PC-3 (cell line): ENCODE measurements at regions not wholly inside any gene's neighbourhood (a gene's known extent, or its start where the extent isn't known, plus 50 kb on each side); places are given as distances from the start of the nearest gene placed in this dataset.

ENCODE experiments used
- CTCF ChIP-seq: fragments of 300-600 bp; sonication (generic); conservative IDR thresholded peaks from 2 replicates; pipeline ENCODE4 v1.5.1; 2017; ENCODE audit warnings: antibody characterized with exemption, low read depth, mild to moderate bottlenecking, low read length
- EZH2 ChIP-seq: fragments of 300-600 bp; sonication (generic); IDR thresholded peaks from one replicate; pipeline ENCODE4 v1.6.1; 2017; ENCODE audit warnings: antibody characterized with exemption, mild to moderate bottlenecking, low read length; ENCODE audit not compliant: unreplicated experiment
- EZH2phosphoT487 ChIP-seq: fragments of 300-600 bp; sonication (generic); IDR thresholded peaks from 2 replicates; pipeline ENCODE4 v1.6.1; 2018; ENCODE audit warnings: mild to moderate bottlenecking, antibody characterized with exemption, low read length, borderline replicate concordance

GRCh38 chr3:173340626-173341025, 56.9 kb upstream of the NLGN1 start:
- TF ChIP-seq CTCF (no peak), EZH2phosphoT487 (no peak), EZH2 (no peak)
